ENCODE measurements at regions not wholly inside any gene's neighbourhood (a gene's known extent, or its start where the extent isn't known, plus 50 kb on each side); places are given as distances from the start of the nearest gene placed in this dataset.

- FAIRE-seq (no peak), DNase-seq (ENCODE audit: extremely low spot score, insufficient read length, low read depth) (no peak)
Measured at GRCh38 chr6:163897669-163898068, 483.2 kb downstream of the QKI start.

DNA sequence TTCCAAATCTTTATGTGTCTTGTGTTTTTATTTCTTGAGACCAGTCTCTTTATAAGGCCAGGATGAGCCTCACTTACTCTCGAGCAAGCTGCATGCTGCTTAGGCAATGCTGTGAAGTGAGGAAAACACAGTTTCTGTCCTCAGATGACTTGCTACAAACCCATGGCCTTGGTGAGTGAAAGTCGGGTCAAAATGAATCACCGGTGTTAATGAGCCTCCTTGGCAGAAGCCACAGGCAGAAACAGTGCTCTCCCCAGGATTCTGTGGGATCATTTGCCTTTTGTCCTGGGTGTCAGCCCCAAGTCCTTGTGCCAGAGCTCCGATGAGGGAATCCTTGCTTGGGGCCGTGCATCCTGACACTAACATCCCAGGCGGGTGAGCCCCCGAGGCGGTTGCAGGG lies 482.5 kb downstream of the QKI start:
- no peak for FAIRE-seq
- DNase-seq (ENCODE audit: extremely low spot score, insufficient read length, low read depth): no peak

- no peak for DNase-seq (ENCODE audit: extremely low spot score, insufficient read length, low read depth)
- no peak for FAIRE-seq
Measured at GRCh38 chr6:163895162-163895561, 480.6 kb downstream of the QKI start.

DNA sequence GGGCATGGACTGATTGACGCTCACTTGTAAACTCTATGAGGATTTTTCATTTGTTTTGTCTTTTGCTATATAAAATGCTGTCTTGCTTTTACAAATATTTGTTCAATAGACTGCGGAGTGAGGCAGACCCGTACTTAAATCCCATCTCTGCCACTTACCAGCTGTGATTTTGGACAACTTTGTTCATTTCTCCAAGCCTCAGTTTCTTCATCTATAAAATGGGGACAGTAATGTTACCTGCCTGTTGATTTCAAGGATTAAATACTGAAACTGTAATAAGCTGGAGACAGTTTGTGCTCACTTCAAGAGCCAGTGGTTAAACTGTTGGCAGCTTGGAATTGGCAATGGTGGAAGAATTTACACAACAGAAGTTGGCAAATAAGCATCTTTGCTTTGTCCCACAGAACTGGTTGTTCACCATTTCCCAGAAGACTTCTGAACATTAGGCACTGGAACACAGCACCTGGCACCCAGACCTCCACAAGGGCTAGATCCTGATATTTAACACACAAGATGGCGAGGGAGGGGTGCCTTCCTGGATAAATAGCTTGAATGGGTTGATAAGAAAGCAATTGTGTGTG lies 479.2 kb downstream of the QKI start:
- DNase-seq (ENCODE audit: extremely low spot score, insufficient read length, low read depth): no peak
- no peak for FAIRE-seq

DNA sequence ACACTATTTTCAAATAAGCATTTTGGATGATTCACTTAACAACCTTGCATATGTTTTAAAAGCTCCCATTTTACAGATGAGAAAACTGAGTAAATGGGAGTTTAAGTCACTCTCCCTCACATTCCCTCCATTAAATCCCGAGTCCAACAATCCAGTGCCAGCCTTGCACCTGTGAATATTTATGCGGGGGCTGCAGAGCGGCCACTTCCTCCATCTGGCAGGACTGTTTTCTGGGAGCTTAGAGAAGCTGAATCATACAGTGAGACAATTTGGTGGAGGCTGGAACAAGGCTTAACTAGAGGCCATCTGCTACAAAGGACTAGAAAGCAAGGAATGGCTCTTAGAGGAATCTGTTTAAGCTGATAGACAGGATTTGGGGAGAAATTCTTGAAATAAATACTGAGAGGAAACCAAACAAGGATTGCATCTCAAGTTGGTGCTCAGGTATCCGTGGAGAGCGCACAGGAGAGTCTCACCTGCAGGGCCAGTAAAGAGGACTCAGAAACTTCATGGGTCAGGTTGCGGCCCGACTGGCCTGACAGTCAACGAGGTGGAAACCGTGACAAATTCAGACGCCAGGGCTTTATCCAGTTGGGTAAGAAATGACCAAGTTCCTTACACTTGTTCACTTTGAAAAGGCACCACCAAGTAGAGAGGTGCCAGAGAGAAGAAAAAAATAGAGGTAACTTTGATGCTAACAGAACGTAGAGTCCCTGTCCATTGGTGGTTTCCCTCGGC lies 478.5 kb downstream of the QKI start:
- FAIRE-seq (no peak), DNase-seq (ENCODE audit: extremely low spot score, insufficient read length, low read depth) (no peak)

DNA sequence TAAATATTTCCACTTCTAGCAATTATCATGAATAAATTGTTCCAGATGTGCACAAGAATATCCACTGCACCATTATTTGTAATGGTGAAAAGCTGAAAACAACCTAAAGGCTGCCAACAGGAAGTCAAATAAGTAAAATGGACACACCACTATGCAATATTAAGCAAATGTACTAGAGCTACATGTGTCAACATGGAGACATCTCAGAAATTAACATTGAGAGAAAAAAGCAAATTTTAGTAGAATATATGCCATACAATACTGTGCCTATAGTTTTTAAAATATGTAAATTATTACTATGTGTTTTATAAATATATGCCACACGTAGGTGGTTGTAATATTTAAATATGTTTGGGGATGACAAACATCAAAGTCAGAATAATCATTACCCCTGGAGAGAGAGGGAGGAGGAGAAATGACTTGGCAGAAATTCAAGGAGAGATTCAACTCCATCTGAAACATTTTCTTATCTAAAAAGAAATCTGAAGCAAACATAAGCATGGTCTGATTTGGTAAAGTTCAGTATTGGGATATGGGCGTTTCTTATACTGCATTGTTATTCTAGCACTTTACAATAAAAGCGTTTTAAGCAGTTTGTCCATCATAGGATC lies 475.5 kb downstream of the QKI start:
- FAIRE-seq (no peak), DNase-seq (ENCODE audit: extremely low spot score, insufficient read length, low read depth) (no peak)

- no peak for FAIRE-seq
- DNase-seq (ENCODE audit: extremely low spot score, insufficient read length, low read depth): no peak
Measured at GRCh38 chr6:163888030-163888819, 473.7 kb downstream of the QKI start.

DNA sequence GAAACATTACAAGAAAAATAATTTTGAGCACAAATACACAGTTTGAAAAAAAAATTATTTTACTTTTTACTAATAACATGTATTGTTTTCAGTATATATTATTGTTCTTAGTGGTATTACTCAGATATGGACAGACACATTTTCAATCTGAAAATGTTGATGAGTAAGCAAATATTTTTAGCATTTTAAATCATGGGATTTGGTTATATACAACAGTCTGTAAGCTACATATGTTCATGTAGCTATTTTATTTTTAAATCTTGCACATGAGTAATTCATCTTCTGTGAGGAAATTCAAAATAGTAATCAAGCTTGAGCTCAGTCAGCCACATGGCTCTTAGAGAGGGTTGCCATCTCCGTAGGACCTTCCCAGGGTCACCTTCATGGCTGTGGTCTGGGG lies 471.9 kb downstream of the QKI start:
- FAIRE-seq (no peak), DNase-seq (ENCODE audit: extremely low spot score, insufficient read length, low read depth) (no peak)

- FAIRE-seq: no peak
- DNase-seq (ENCODE audit: extremely low spot score, insufficient read length, low read depth): no peak
Measured at GRCh38 chr6:163883984-163884383, 469.5 kb downstream of the QKI start.

DNA sequence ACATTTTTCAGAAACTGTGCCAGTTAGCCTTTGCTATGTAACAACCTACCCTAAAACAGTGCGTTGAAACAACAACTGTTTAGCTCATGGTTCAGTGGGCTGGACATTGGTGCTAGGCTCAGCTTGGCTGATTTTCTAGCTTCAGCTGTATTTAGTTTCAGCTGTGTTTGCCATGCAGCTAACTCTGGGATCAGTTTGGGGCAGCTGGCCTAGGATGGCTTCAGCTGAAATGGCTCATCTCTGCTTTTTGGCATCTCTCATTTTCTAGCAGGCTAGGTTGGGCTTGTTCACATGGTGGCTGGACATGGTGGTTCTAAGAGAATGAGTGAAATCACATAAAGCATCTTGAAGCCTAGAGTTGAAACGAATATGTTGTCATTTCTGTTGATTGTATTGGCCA lies 464.2 kb downstream of the QKI start:
- FAIRE-seq: no peak
- no peak for DNase-seq (ENCODE audit: extremely low spot score, insufficient read length, low read depth)

DNA sequence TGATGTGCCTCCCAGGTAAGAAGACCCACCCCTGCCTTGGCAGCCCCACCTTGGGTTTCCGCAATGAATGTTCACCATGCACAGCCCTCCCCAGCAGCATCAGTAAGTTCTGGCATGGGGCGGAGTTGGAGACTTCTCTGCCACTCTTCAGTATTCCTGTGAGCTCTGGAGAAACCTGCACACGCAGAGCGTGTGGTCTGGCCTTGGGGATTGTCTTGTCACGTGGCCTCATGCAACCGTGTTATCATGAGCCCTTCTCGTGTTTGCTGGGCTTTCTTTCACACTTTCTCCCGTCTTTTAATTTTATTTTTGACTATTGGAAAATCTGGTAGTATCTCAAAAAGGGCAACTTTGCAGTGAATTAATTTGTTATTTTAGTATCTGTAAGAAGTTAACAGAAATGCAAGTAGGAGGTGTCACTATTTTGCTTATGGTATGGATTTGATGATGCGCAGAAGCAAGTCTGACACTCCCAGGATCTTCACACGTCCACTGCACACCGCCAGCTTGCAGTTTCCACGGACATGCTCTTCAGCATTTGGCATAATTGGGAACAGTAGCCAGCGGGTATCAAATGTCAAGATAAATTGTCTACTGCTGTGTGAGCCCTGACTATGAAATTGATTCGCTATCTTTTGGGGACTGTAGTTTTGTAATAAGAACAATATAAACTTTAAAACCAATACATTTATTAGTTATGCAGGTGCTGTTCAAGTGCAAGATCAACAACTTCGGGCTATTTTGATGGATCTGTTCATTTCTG lies 463.5 kb downstream of the QKI start:
- no peak for DNase-seq (ENCODE audit: extremely low spot score, insufficient read length, low read depth)
- FAIRE-seq: no peak

DNA sequence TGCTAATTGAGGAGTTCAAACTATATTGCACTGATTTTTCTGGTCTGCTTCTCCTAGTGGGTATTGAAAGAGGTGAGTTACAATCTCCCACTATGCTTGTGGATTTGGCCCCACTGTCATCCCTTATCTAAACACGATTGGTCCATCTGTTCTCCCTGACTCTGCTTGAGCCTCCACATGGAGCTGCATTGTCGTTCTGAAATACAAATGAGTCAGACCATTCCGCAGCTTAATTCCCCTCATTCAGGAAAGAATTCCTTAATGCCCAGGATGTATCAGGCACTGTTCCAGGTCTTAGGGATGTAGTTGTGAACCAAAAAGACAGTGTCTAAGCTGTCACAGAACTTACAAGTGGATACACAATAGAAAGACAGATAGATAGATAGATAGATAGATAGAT lies 461.9 kb downstream of the QKI start:
- no peak for FAIRE-seq
- DNase-seq (ENCODE audit: extremely low spot score, insufficient read length, low read depth): no peak

GRCh38 chr6:163874784-163875183 lies 460.3 kb downstream of the QKI start:
- DNase-seq (ENCODE audit: extremely low spot score, insufficient read length, low read depth) (no peak), FAIRE-seq (no peak)

- DNase-seq (ENCODE audit: extremely low spot score, insufficient read length, low read depth): no peak
- FAIRE-seq: no peak
Measured at GRCh38 chr6:163872335-163872734, 457.8 kb downstream of the QKI start.

DNA sequence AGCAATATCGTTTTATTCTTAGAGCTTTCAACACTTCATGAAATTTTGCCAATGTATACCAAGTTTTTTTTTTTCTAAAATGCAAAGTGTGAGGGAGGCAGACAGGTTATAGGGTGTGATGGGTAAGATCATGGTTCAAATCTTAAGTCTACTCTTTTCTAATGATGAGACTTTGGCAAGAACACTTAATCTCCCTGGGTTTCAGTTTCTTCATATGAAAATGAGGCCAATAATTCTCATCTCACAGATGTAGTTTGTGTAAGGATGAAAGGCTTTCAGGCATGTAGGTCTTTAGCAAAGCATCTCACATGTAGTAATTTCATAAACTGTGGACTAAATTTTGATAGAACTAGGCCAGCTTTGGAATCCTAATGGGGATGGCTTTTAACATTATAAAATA lies 457.1 kb downstream of the QKI start:
- no peak for FAIRE-seq
- DNase-seq (ENCODE audit: extremely low spot score, insufficient read length, low read depth): no peak

- no peak for DNase-seq (ENCODE audit: extremely low spot score, insufficient read length, low read depth)
- FAIRE-seq: no peak
Measured at GRCh38 chr6:163867518-163868292, 453.2 kb downstream of the QKI start.

DNA sequence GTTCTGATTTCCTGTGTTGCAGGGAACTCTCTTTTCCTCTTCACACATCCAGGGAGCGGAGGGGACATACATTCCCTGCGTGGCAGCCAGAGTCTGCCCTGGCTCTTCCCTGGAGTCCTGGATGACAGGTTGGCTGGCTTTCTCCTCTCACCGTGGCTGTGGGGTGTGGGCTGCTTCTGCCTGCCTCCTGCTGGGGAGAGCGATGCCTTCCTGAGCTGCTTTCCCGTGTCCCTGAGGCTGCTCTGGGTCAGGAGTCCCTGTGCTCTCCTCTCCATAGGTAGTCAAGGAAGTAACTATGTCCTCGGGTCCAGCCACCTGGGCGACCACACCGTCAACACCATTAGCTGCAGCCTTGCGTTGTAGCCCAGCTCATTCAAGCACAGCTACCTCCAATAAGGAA lies 451.7 kb downstream of the QKI start:
- no peak for DNase-seq (ENCODE audit: extremely low spot score, insufficient read length, low read depth)
- FAIRE-seq: no peak

GRCh38 chr6:163863565-163863964 lies 449.0 kb downstream of the QKI start:
- FAIRE-seq (no peak), DNase-seq (ENCODE audit: extremely low spot score, insufficient read length, low read depth) (no peak)

DNA sequence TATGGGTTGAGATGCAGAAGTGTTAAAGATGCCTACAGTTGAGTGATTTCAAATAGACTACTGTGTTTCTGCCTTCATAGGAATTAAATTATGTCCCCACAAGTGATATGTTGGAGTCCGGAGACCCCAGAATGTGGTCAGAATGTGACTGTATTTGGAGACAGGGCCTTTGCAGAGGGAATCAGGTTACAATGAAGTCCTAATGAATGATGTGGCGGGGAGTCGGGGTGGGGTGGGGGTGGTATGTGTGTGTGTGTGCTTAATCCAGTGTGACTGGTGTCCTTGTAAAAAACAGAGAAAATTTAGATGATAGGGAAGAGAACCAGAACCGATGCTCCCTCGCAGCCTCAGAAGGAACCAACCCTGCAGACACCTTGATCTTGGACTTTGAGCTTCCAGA lies 448.2 kb downstream of the QKI start:
- FAIRE-seq: no peak
- no peak for DNase-seq (ENCODE audit: extremely low spot score, insufficient read length, low read depth)

- no peak for FAIRE-seq
- no peak for DNase-seq (ENCODE audit: extremely low spot score, insufficient read length, low read depth)
Measured at GRCh38 chr6:163861627-163862026, 447.1 kb downstream of the QKI start.

Data from GM18507 (cell line).